GDM1 (cell line): ENCODE measurements at regions not wholly inside any gene's neighbourhood (a gene's known extent, or its start where the extent isn't known, plus 50 kb on each side); places are given as distances from the start of the nearest gene placed in this dataset.
"Not testable (repeated sequence)": the region's sequence is repeated elsewhere in the genome, so short reads cannot be mapped to it uniquely, and the experiment has no call there.

Experiments used
- DNase-seq: peaks from one replicate; lab custom pipeline; 2025; lab: John Stamatoyannopoulos, UW

DNA sequence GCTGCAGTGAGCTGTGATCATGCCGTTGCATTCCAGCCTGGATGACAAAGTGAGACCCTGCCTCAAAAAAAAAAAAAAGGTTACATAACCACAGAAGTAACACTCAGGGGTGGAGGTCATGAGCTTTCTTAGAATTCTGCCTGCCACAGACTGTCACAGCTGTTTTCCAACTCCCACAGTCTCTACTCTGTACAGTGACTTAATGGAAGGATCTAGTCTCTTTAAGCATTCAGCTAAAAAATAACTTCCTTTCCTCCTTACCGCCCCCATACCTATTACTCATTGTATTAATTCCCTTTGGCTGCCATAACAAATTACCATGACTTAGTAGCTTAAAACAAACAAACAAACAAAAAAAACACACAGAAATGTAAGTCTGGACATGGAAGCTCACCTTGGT is 99.6 kb upstream of the UBE2E1 start:
- DNase-seq: no peak

DNA sequence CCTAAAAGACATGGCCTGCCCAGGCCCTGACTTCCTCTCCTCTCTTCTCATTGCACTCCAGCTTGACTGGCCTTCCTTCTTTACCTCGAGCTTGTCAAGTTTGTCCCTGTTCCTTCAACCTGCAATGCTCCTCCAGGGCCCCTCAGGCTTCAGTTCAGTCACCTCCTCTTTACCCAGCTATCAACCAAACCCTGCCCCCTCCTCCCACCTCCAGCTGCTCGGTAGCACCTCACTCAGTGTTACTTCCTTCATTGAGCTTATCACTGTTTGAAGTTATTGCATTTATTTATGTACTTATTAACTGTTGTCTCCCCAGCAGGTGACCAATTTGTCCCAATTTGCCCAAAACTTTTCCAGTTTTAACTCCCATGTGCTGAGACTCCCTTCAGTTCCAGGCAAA is 95.8 kb upstream of the UBE2E1 start:
- DNase-seq: no peak

DNA sequence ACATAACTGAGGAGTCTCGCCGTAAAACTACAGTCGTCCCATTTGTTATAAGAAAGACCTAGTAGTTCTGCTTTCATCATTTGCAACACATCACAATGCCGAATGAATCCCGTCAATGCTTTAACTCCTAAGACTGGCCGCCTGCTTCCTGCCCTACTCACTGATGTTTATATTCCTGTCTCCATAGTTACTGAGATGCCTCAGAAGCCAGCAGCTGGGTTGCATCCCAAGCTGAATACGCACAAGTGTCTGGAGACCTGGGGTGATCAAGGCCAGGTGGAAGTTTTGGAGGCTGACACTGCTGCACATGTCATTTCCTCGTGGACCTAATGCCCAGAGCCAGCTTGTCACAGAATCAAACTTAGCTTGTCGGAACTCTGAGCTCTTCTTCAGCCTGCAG is 95.2 kb upstream of the UBE2E1 start:
- no peak for DNase-seq

DNA sequence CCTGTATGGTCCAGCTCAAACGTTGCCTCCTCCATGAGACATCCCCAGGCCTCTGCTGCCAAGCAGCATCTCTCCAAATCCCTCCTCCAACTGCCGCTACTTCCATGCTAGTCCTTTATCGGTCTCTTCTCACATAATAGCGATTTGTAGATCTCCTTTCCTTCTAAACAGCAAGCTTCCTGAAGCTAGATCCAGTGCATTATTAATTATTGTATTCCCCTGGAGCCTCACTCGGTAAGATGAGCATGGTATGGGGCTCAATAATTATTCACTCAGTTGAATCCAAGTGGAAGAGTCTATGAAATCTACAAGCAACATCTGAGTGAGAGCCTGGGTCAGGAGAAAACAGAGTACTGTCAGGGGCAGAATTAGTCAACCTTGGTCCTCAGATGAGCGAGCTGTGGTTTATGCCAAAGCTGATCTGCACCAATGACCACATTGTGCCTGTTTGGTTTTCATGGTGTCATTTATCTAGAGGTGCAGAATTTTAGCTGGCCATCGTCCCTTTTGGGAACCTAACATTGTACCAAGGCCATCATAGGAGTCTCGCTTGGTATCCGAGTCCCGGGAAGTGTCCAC is 93.8 kb upstream of the UBE2E1 start:
- DNase-seq: no peak

DNA sequence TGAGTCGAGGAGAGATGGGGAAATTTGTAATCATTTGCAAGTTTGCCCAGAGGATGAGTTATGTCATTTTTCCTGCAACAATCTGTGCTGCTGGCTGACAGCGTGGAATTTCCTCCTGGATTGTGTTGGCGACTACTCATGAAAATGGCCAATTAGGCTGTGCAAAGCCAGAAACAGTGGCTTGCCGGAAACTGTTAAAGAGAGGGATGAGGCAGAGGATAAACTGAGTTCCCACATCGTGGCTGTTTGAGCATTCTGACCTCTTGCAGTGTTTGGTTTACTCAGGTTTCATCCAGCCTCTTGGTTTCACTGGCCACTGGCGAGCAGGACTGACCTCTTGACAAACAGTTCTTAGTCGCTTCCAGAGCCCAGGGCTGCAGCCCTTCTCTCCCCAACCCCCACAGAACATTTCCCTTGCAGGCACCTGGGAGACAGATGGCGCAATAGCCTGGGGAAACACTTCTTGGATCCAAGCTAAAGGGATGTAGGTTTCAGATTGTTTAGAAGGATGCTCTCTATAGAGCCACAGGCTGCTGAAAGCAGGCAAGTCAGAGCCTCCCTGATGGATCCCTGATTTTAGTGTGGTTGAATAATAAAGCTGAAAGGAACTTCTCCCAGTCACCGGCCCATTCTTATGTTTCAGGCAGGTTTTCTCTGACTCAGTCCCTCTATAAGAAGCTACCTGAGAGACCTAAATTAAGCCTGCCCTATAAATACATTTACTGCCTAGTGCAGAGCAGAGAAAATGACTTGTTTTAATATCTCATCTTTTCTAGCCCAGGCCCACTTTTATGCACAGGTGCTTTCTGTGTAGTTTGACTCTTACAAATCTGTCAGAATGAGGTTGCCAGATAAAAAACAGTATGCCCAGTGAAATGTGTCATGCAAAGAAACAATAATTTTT is 92.8 kb upstream of the UBE2E1 start:
- no peak for DNase-seq

DNA sequence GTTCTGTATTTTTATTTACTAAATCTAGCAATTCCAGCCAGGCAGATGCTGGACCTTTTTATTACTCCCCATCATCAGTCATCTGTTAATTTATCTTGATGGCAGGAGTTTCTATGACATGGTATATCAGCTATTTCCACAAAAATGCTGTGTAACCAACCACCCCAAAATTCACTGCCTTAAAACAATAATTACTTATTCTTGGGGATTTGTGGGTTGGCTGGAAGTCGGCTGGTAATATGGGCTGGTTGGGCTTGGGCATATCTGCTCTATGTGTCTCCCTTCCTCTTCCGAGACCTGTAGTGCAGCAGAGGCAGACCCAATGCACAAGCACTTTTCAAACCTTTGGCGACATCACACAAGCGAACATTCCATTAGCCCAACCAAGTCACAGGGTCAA is 92.1 kb upstream of the UBE2E1 start:
- no peak for DNase-seq

DNA sequence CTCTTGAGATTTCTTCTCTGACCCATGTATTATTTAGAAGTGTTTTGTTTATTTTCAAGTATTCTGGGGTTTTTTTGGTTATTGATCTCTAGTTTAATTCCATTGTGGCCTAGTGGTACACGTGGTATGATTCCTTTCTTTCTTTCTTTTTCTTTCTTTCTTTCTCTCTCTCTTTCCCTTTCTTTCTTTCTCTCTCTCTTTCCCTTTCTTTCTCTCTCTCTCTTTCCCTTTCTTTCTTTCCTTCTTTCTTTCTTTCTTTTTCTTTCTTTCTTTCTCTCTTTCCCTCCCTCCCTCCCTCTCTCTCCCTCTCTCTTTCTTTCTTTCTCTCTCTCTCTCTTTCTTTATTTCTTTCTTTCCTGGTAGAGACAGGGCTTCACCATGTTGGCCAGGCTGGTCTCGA is 85.7 kb upstream of the UBE2E1 start:
- DNase-seq: no peak

DNA sequence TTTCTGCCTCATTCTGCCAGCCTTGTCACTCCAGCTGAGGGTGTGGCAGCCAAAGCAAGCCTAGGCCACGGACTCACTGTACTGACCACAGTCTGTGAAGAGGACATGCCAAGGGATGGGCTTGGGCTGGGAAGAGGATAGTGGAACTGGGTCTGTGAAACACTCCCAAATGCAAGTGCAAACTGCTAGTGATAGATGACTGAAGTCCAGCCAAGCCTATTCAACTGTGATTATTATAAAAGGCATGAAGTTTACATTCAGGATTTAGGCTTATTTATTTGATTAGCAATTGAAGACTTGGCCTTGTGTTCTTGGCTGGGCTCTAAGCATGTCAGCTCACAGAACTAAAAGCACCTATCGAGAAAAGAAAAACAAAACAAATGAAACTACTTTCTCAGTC is 84.9 kb upstream of the UBE2E1 start:
- DNase-seq: no peak

DNA sequence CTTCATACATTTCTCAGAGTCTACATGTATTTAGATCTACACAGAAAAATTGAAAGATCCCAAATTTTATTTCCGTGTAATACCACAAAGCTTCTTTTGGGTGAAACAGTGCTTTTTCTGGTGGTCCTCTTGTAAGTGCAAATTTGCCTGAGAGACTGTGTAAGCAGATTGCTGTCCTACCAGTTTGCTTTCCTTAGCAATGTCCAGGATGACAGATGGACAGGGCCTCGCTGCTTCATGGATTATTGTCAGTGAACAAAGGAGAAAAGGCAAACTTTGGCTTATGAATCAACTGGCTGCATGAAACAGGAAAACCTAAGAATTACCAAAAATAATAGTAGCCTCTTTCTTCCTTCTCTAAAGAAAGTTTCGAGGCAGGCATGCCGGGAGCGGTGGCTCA is 82.6 kb upstream of the UBE2E1 start:
- DNase-seq: no peak

DNA sequence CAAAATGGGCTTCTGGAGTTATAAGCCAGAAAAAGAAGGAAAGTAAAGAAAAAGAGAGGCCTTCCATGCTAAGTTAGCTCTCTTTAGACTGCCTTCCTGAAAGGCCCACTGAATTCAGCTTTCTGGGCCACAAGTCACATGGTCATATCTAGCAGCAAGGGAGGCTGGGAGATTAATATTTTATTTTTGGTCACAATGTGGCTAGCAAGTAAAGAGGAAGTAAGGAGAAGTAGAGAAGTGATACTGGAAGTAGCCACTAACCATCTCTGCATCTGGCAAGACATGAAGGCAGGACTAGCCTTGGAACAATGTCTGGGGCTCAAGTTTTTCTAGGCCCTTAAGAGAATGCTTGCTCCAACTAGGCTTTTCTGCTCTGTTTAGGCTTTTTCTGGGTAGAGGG is 81.8 kb upstream of the UBE2E1 start:
- no peak for DNase-seq

DNA sequence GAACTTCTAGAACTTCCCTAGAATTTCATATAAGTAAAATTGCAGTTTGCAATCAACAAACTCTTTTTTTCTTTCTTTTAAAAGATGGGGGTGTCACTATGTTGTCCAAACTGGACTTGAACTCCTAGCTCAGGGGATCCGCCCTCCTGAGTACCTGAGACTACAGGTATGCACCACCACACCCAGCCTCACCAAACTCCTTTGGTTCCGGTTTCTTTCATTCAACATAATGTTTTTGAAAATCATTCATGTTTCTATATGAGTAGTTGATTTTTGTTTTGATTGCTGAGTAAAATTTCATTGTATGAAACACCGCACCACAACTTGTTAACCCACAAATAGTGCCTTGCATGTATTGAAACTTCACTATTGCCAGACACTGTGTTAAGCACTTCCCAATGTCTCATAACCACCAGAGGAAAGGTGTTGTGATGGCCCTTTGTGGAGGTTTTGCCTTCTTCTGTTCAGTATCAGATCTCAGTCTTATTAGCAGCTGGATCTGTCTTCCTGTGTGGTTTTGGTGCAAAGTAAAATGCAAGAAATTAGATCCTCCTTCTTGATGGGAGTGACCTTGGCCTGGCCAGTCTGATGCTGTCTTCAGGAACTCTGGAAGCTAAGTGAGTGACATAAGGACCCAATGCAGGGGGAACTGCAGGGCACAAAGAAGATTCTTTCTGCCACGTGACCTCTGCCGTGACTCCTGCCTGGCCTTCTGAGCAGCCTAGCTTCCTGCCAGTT is 78.8 kb upstream of the UBE2E1 start:
- DNase-seq: no peak

DNA sequence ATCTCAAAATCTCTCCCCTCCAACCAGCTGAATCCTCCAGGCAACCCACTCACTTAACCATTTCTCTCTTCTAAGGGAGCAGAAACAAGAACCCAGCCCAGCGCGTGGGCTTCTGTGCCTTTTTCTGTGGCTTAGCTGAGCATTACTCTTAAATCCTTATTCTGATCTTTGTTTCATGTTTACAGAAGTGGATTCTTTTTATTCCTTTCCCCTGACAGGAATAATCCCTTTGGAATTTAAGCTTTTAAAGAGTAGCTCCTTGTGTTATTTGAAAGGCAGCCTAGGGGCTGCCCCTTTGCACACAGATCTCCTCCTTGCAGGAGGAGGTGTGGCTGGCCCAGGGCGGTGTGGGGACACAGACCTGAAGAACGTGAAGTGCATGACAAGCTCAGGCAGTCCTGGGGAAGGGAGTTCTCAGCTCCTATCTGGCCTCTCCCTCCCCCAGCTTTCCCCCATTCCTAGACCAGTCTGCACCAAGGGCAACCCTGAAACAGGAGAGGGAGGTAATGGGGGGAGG is 77.1 kb upstream of the UBE2E1 start:
- no peak for DNase-seq

DNA sequence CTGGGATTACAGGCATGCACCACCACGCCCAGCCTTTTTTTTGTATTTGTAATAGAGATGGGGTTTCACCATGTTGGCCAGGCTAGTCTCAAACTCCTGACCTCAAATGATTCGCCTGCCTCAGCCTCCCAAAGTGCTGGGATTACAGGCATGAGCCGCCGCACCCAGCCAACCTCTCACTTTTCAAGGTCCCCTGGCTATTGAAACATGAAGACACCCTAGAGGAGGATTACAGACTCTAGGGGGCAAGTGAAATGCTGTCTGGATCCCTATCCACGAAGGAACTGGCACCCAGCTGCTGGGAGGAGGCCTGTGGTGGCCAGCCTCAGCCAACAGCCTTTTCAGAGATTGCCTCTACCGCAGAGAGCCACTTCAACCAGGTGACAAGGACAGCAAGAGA is 76.4 kb upstream of the UBE2E1 start:
- not testable (repeated sequence) for DNase-seq

DNA sequence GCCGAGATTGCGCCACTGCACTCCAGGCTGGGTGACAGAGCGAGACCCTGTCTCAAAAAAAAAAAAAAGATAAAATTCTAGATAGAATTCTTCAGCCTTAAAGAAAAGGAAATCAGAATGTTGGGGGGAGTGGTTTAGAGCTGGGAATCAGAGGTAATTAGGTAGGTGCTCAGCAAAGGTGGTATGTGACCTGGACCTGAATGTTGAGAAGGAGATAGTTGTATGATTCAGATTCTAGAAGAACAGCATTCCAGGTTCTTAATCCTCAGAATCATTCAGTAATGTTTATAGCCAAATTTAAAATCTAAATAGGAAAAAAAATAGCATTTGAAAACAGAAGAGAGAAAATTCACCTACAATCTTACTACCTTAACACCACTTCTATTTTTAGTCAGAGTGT is 71.3 kb upstream of the UBE2E1 start:
- DNase-seq: no peak

DNA sequence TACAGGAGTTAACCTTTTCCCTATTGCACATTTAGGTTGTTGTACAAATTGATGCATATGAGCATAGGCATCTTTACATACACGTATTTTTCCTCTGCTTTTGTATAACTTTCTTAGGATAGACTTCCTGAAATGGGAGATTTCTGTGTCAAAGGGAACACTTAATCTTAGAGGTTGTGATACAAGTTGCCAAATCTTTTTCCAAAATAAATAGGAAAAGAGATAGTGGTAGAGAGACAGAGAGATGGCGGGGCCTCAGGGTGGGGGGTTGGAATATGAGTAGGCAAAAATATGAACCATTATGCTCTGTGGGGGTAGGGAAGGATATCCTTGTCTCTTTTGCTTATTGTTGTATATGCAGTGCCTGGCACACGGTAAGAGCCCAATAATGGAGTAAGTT is 70.7 kb upstream of the UBE2E1 start:
- DNase-seq: no peak

DNA sequence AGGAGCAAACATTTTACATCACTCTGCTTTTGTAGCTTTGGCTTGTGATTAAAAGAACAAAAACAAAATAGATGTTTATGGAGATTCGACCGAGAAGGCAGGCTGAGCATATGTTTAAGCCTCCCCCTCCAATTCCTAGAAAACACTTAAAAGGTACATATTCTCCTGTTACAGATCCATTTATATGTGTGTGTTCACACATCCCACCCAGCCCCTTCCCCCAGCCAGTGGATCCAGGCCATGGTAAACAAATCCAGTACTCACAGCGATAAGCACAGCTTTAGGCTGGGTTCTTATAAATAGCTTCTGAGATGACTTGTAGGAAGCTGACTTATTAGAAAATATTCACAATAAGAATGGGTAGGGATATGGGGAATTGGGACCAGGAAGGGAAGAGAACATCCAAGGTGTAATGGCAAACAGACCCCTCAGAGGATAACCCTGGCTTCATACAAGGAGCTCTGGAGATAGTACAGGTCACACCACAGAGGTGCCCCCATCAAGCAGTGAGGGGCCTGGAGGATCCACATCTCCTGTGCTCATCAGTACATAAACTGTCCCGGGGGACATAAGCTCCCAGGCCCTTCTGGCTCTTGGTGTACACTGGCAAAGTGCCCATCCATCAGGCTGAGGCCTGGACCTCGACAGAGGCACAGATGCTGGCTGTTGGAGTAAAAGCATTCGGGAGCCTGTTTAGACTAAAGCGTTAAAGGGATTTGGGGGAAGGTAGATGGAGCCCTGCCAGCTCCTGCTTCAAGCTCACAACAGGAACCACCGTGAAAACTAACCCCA is 70.0 kb upstream of the UBE2E1 start:
- DNase-seq: no peak

DNA sequence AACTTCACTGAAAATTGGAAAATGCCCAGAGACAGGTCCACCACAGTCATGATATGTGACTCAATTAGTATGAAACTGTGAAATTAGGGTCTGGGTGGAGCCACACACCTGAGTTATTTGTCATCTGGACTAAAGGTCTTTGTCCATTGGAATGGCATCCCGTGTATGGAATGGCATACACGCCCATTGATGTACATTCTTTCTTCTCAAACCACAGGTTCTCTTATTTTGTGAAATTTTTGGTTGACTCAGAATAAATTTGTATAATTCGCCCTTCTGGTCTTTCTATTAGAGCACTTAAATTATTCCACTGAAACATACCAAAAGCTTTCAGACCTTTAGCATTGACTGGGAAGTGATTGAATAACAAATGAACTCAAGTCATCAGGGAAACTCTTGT is 66.8 kb upstream of the UBE2E1 start:
- no peak for DNase-seq

DNA sequence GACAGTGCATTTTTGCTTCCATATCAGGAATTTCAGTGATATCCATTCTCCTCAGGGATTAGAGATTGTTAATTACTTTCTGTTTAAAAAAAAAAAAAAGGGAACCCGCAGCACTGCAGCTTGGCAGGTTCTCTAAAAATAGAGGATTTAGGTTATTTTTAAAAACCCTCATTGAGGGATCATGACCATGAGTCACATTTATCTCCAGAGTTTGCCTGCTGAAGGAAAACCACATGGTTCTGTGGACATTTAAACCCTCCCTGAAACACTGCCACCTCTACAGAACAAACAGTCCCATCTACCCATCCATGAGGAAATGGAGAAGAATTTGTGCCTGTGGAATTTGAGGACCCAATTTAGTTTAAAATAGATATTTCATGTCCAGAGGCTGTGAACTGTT is 66.2 kb upstream of the UBE2E1 start:
- peak; percentile 40 for DNase-seq

DNA sequence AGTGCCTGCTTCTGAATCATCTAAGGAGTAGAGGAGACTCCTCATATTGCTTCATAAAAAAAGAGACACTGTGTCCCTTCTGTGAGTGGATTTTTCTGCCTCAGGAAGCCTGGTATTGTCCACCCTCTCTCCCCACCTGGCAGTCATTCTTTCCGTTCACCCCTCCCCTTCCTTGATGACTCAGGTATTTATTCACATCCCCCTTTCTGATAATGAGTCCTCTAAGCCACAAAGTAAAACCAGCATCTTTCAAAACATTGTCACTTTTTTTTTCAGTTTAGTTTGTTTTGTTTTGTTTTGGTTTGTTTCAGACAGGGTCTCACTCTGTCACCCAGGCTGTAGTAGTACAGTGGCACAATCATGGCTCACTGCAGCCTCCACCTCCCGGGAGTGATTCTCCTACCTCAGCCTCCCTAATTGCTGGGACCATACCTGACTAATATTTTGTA is 65.2 kb upstream of the UBE2E1 start:
- no peak for DNase-seq

DNA sequence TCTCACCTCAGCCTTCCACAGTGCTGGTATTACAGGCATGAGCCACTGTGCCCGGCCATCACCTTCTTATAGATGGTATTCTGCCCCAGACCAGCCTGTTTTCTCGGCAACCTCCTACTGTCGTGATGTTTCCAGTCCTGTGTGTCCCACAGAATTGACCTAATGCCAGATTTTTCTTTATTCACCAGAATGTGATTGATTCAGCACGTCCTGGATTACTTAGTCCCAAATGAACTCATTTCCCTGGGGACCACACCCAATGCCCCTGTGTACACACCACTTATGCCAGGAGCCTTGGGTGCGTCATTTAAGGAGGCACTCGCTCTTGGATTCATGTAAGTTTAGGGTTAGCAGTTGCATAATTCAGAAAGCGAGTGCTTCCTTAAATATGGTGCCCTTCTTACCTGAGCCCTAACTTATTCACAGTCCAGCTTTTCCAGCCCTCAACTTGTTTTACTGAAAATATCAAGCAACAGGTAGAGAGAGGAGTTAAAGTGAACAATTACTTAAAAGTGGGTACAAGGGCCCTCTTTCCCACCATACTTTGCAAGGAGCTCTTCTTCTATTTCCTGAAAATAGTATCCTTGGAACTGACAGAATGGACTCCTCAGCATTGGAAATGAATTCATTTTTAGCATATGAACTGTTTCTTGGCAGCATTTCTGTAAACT is 64.6 kb upstream of the UBE2E1 start:
- DNase-seq: no peak

DNA sequence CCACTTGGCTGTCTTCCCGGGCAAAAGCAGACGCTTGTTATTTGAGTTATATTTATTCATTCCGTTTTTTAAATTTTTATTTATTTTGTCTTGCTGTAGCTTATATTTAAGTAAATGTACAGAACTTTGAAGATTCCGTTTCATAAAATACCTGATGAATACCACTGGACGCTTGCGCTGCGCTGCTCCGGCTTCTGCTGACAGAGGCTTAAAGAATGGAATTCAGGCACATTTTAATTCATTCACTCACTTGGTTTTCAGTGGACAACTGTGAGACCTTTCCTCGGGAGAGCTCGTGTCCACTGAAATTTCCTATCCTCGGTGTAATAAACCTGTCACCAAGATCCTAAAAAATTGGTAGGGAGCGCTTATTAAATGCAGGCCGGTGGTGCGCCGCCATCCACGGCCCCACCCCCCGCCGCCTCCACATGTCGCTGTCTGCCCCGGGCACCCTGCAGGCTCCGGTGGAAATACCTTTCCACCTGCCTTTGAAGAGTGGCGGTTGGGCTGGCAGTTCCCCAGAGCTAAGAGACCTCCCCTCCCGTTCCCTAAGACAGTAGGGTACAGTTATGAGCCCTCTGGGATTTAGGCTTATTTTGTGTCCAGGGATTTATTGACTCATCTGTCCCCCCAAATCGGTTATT is 62.5 kb upstream of the UBE2E1 start:
- no peak for DNase-seq
